ENCODE measurements at regions not wholly inside any gene's neighbourhood (a gene's known extent, or its start where the extent isn't known, plus 50 kb on each side); places are given as distances from the start of the nearest gene placed in this dataset.

DNA sequence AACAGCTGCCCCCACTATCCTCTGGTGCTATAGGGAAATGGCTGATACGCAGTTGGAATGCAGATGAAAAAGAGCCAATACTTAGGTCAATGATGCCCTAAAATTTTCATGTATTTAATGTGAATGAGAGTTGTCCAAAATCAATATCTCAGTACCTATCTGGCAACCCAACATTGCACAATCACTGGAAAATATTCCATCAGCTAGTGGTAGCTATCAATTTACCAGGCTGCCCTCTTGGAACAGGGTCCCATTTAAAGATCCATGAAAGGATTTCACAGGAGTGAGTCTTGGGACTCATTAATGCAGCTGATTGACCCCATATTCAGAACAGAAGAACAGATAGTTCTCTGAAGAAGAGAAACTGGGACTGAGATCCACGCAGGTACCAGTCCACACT is 638.9 kb downstream of the SMARCA1 start:
- FAIRE-seq (no peak), DNase-seq (no peak)
- Histone ChIP-seq H3K9me3 (ENCODE audit: control insufficient read depth in 2 of 2, insufficient read depth in 1 of 2, low read depth in 1 of 2, low read length in 1 of 2) (no peaks in the 10 kb centered on the region), H3K36me3 (ENCODE audit: control insufficient read depth in 3 of 3, insufficient read depth in 2 of 3, low read depth in 1 of 3, low read length in 3 of 3) (no peaks in the 10 kb centered on the region), H3K4me3 (ENCODE audit: low read depth in 1 of 3, low read length in 3 of 3) (no peak overlapping the region), H3K4me1 (ENCODE audit: control insufficient read depth in 3 of 3, insufficient read depth in 2 of 3, low read depth in 1 of 3, low read length in 2 of 3) (no peaks in the 10 kb centered on the region), H3K27me3 (ENCODE audit: control insufficient read depth in 3 of 3, insufficient read depth in 3 of 3, low read length in 3 of 3) (no peaks in the 10 kb centered on the region), H3K27ac (ENCODE audit: low read depth in 1 of 3, low read length in 2 of 3) (no peak overlapping the region)
- 76 to 98% (median 94%) methylated on average over 2 of the region's 2 CpGs for WGBS, 3 donors

DNA sequence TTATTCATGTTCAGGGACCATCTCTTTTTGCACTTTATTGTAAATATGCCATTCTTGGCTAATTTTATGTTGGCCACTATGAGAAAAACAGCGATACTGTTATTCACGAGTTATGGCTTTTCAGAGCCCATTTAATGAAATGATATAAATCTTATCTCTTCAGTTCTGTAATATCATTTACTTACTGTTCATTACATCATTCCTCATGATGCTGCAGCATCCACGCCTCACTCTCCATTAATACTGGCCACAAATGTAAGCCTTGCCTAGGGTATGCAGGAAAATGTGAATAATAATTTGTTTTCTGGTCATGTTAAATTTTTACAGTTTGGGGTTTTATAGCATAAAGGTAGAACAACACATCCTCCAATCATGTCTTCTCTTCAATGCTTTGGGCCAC is 639.6 kb downstream of the SMARCA1 start:
- Histone ChIP-seq H3K27ac (ENCODE audit: low read depth in 1 of 3, low read length in 2 of 3) (no peak overlapping the region), H3K9me3 (ENCODE audit: control insufficient read depth in 2 of 2, insufficient read depth in 1 of 2, low read depth in 1 of 2, low read length in 1 of 2) (no peaks in the 10 kb centered on the region), H3K27me3 (ENCODE audit: control insufficient read depth in 3 of 3, insufficient read depth in 3 of 3, low read length in 3 of 3) (no peaks in the 10 kb centered on the region), H3K4me1 (ENCODE audit: control insufficient read depth in 3 of 3, insufficient read depth in 2 of 3, low read depth in 1 of 3, low read length in 2 of 3) (no peaks in the 10 kb centered on the region), H3K36me3 (ENCODE audit: control insufficient read depth in 3 of 3, insufficient read depth in 2 of 3, low read depth in 1 of 3, low read length in 3 of 3) (no peaks in the 10 kb centered on the region), H3K4me3 (ENCODE audit: low read depth in 1 of 3, low read length in 3 of 3) (no peak overlapping the region)
- WGBS, 3 donors, result 70 to 89% (median 81%) methylated on average over 3 of the region's 3 CpGs
- FAIRE-seq (no peak), DNase-seq (no peak)

DNA sequence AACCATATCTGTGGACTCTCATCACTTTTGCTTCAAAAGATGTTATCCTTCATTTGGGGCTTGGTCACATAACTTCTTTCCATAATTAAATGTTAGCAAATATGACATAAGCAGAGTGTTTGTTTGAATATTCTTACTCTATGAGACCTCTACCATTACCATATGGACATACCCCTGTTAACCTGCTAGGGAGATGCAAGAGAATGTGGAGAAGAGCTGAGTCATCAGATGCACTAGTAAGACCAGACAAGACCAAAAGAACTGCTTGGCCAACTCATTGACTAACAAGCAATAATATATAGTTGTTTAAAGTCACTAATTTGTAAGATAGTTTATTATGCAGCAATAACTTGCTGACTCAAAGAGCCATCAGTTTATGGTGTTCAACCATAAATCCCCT is 652.9 kb downstream of the SMARCA1 start:
- Histone ChIP-seq H3K27me3 (ENCODE audit: control insufficient read depth in 3 of 3, insufficient read depth in 3 of 3, low read length in 3 of 3) (no peaks in the 10 kb centered on the region), H3K27ac (ENCODE audit: low read depth in 1 of 3, low read length in 2 of 3) (no peak overlapping the region), H3K36me3 (ENCODE audit: control insufficient read depth in 3 of 3, insufficient read depth in 2 of 3, low read depth in 1 of 3, low read length in 3 of 3) (no peaks in the 10 kb centered on the region), H3K4me1 (ENCODE audit: control insufficient read depth in 3 of 3, insufficient read depth in 2 of 3, low read depth in 1 of 3, low read length in 2 of 3) (no peaks in the 10 kb centered on the region), H3K4me3 (ENCODE audit: low read depth in 1 of 3, low read length in 3 of 3) (no peak overlapping the region), H3K9me3 (ENCODE audit: control insufficient read depth in 2 of 2, insufficient read depth in 1 of 2, low read depth in 1 of 2, low read length in 1 of 2) (no peaks in the 10 kb centered on the region)
- DNase-seq, result no peak
- FAIRE-seq, result no peak

DNA sequence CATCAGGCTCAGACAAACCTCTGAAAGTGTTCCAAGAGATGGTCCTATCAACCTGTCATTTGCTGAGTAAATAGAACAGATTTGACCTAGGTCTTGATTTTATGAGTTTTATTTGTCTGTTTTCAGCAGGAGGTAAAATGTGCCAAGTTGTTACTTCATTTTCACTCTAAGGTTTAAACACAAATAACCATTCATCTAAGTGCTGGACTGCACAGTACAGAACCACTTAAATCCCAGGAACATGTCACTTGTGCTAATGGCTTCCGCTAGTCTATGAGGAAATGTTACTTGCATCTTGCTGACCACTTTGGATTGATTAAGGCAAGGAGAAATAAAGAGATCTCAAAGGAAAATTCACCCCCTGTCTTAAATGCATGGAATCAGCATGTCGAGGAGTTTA is 660.7 kb downstream of the SMARCA1 start:
- 69 to 75% (median 69%) methylated on average over 2 of the region's 2 CpGs for WGBS, 3 donors
- no peak for FAIRE-seq

GRCh38 chrX:128848374-128848773 is 674.9 kb downstream of the SMARCA1 start:
- FAIRE-seq, result no peak
- no peak for DNase-seq
- no peaks in the 10 kb centered on the region for H3K4me1 ChIP-seq (ENCODE audit: control insufficient read depth in 3 of 3, insufficient read depth in 2 of 3, low read depth in 1 of 3, low read length in 2 of 3)
- H3K36me3 ChIP-seq (ENCODE audit: control insufficient read depth in 3 of 3, insufficient read depth in 2 of 3, low read depth in 1 of 3, low read length in 3 of 3), result no peaks in the 10 kb centered on the region
- no peak overlapping the region for H3K4me3 ChIP-seq (ENCODE audit: low read depth in 1 of 3, low read length in 3 of 3)
- H3K27me3 ChIP-seq (ENCODE audit: control insufficient read depth in 3 of 3, insufficient read depth in 3 of 3, low read length in 3 of 3), result no peaks in the 10 kb centered on the region
- H3K27ac ChIP-seq (ENCODE audit: low read depth in 1 of 3, low read length in 2 of 3), result no peak overlapping the region
- WGBS, 3 donors, result 13 to 42% (median 27%) methylated on average over 3 of the region's 3 CpGs
- no peaks in the 10 kb centered on the region for H3K9me3 ChIP-seq (ENCODE audit: control insufficient read depth in 2 of 2, insufficient read depth in 1 of 2, low read depth in 1 of 2, low read length in 1 of 2)

More for the DNA sequence above, 660.7 kb downstream of the SMARCA1 start:
- H3K36me3 ChIP-seq (ENCODE audit: control insufficient read depth in 3 of 3, insufficient read depth in 2 of 3, low read depth in 1 of 3, low read length in 3 of 3), result no peaks in the 10 kb centered on the region
- no peak for DNase-seq
- no peak overlapping the region for H3K4me3 ChIP-seq (ENCODE audit: low read depth in 1 of 3, low read length in 3 of 3)
- no peaks in the 10 kb centered on the region for H3K4me1 ChIP-seq (ENCODE audit: control insufficient read depth in 3 of 3, insufficient read depth in 2 of 3, low read depth in 1 of 3, low read length in 2 of 3)
- no peaks in the 10 kb centered on the region for H3K9me3 ChIP-seq (ENCODE audit: control insufficient read depth in 2 of 2, insufficient read depth in 1 of 2, low read depth in 1 of 2, low read length in 1 of 2)
- H3K27ac ChIP-seq (ENCODE audit: low read depth in 1 of 3, low read length in 2 of 3), result no peak overlapping the region
- H3K27me3 ChIP-seq (ENCODE audit: control insufficient read depth in 3 of 3, insufficient read depth in 3 of 3, low read length in 3 of 3), result no peaks in the 10 kb centered on the region

GRCh38 chrX:128846385-128846784 is 676.9 kb downstream of the SMARCA1 start:
- Histone ChIP-seq H3K27me3 (ENCODE audit: control insufficient read depth in 3 of 3, insufficient read depth in 3 of 3, low read length in 3 of 3) (no peaks in the 10 kb centered on the region), H3K27ac (ENCODE audit: low read depth in 1 of 3, low read length in 2 of 3) (no peak overlapping the region), H3K9me3 (ENCODE audit: control insufficient read depth in 2 of 2, insufficient read depth in 1 of 2, low read depth in 1 of 2, low read length in 1 of 2) (no peaks in the 10 kb centered on the region), H3K4me1 (ENCODE audit: control insufficient read depth in 3 of 3, insufficient read depth in 2 of 3, low read depth in 1 of 3, low read length in 2 of 3) (no peaks in the 10 kb centered on the region), H3K36me3 (ENCODE audit: control insufficient read depth in 3 of 3, insufficient read depth in 2 of 3, low read depth in 1 of 3, low read length in 3 of 3) (no peaks in the 10 kb centered on the region), H3K4me3 (ENCODE audit: low read depth in 1 of 3, low read length in 3 of 3) (no peak overlapping the region)
- DNase-seq (peak in 1 of 2 donors; percentile 2), FAIRE-seq (no peak)
- WGBS, 3 donors, result 57 to 76% (median 72%) methylated on average over 3 of the region's 3 CpGs

- no peak overlapping the region for H3K27ac ChIP-seq (ENCODE audit: low read depth in 1 of 3, low read length in 2 of 3)
- no peak overlapping the region for H3K4me3 ChIP-seq (ENCODE audit: low read depth in 1 of 3, low read length in 3 of 3)
- no peaks in the 10 kb centered on the region for H3K4me1 ChIP-seq (ENCODE audit: control insufficient read depth in 3 of 3, insufficient read depth in 2 of 3, low read depth in 1 of 3, low read length in 2 of 3)
- FAIRE-seq, result no peak
- 82 to 91% (median 83%) methylated on average over 5 of the region's 5 CpGs for WGBS, 3 donors
- H3K27me3 ChIP-seq (ENCODE audit: control insufficient read depth in 3 of 3, insufficient read depth in 3 of 3, low read length in 3 of 3), result no peaks in the 10 kb centered on the region
- DNase-seq, result no peak
- H3K36me3 ChIP-seq (ENCODE audit: control insufficient read depth in 3 of 3, insufficient read depth in 2 of 3, low read depth in 1 of 3, low read length in 3 of 3), result no peaks in the 10 kb centered on the region
- no peaks in the 10 kb centered on the region for H3K9me3 ChIP-seq (ENCODE audit: control insufficient read depth in 2 of 2, insufficient read depth in 1 of 2, low read depth in 1 of 2, low read length in 1 of 2)
Observed at GRCh38 chrX:128818690-128819089, 704.6 kb downstream of the SMARCA1 start.

DNA sequence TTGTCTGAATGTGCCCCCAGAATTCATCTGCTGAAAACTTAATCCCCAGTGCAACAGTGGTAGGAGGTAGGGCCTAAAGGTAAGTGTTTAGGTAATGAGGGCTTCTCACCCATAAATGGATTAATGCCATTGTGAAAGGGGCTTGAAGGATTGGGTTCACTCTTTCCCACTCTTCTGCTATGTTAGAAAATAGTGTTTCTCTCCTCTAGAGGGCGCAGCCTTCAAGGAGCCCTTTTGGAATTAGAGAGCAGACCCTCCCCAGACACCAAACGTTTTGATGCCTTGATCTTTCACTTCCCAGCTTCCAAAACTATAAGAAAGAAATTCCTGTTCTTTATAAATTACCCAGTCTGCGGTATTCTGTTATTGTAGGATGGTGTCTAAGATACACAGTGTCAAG is 706.4 kb downstream of the SMARCA1 start:
- no peaks in the 10 kb centered on the region for H3K27me3 ChIP-seq (ENCODE audit: control insufficient read depth in 3 of 3, insufficient read depth in 3 of 3, low read length in 3 of 3)
- no peaks in the 10 kb centered on the region for H3K9me3 ChIP-seq (ENCODE audit: control insufficient read depth in 2 of 2, insufficient read depth in 1 of 2, low read depth in 1 of 2, low read length in 1 of 2)
- no peak overlapping the region for H3K27ac ChIP-seq (ENCODE audit: low read depth in 1 of 3, low read length in 2 of 3)
- no peak overlapping the region for H3K4me3 ChIP-seq (ENCODE audit: low read depth in 1 of 3, low read length in 3 of 3)
- FAIRE-seq (no peak), DNase-seq (no peak)
- 13 to 22% (median 20%) methylated on average over 3 of the region's 3 CpGs for WGBS, 3 donors
- no peaks in the 10 kb centered on the region for H3K36me3 ChIP-seq (ENCODE audit: control insufficient read depth in 3 of 3, insufficient read depth in 2 of 3, low read depth in 1 of 3, low read length in 3 of 3)
- H3K4me1 ChIP-seq (ENCODE audit: control insufficient read depth in 3 of 3, insufficient read depth in 2 of 3, low read depth in 1 of 3, low read length in 2 of 3), result no peaks in the 10 kb centered on the region

GRCh38 chrX:128807367-128807766 is 715.9 kb downstream of the SMARCA1 start:
- Histone ChIP-seq H3K27me3 (ENCODE audit: control insufficient read depth in 3 of 3, insufficient read depth in 3 of 3, low read length in 3 of 3) (no peaks in the 10 kb centered on the region), H3K27ac (ENCODE audit: low read depth in 1 of 3, low read length in 2 of 3) (no peak overlapping the region), H3K36me3 (ENCODE audit: control insufficient read depth in 3 of 3, insufficient read depth in 2 of 3, low read depth in 1 of 3, low read length in 3 of 3) (no peaks in the 10 kb centered on the region), H3K4me1 (ENCODE audit: control insufficient read depth in 3 of 3, insufficient read depth in 2 of 3, low read depth in 1 of 3, low read length in 2 of 3) (peaks cover 0 to 12% (median 0%) of the 10 kb centered on the region in 3 donors), H3K9me3 (ENCODE audit: control insufficient read depth in 2 of 2, insufficient read depth in 1 of 2, low read depth in 1 of 2, low read length in 1 of 2) (peaks cover 0 to 8% of the 10 kb centered on the region in 2 donors), H3K4me3 (ENCODE audit: low read depth in 1 of 3, low read length in 3 of 3) (no peak overlapping the region)
- FAIRE-seq (no peak), DNase-seq (no peak)
- WGBS, 3 donors, result 65 to 93% (median 75%) methylated on average over 3 of the region's 3 CpGs

Data from small intestine (tissue), 7 donors.